Chondrocyte (in vitro differentiated cells): ENCODE measurements at regions not wholly inside any gene's neighbourhood (a gene's known extent, or its start where the extent isn't known, plus 50 kb on each side); places are given as distances from the start of the nearest gene placed in this dataset.
"Not testable (repeated sequence)": the region's sequence is repeated elsewhere in the genome, so short reads cannot be mapped to it uniquely, and the experiment has no call there.

Experiments used
- DNase-seq: peaks from one replicate; pipeline ENCODE4 v3.0.0; 2021; ENCODE audit warnings: mixed read lengths, low spot score
- H3K27ac Mint-ChIP-seq: one replicate; pipeline ENCODE4 v1.8.0; 2021; ENCODE audit warnings: mild to moderate bottlenecking, moderate library complexity, mixed read lengths; ENCODE audit not compliant: unreplicated experiment
- H3K27me3 Mint-ChIP-seq: 2 replicates; pipeline ENCODE4 v1.8.0; 2021; ENCODE audit warnings: low read depth, mixed read lengths
- H3K36me3 Mint-ChIP-seq: 2 replicates; pipeline ENCODE4 v1.8.0; 2021; ENCODE audit warnings: low read depth, mixed read lengths
- H3K4me1 Mint-ChIP-seq: 2 replicates; pipeline ENCODE4 v1.8.0; 2021; ENCODE audit warnings: low read depth, mild to moderate bottlenecking, mixed read lengths
- H3K4me3 Mint-ChIP-seq: one replicate; pipeline ENCODE4 v1.8.0; 2021; ENCODE audit warnings: mild to moderate bottlenecking, moderate library complexity, mixed read lengths; ENCODE audit not compliant: unreplicated experiment
- H3K9me3 Mint-ChIP-seq: 2 replicates; pipeline ENCODE4 v1.8.0; 2021; ENCODE audit warnings: low read depth, mixed read lengths
- TF ChIP-seq, protein P1 (sequence below): fragments of 200-600 bp; sonication (generic); IDR thresholded peaks from 2 replicates; pipeline ENCODE4 v1.5.0; 2021; ENCODE audit warnings: antibody characterized with exemption, mild to moderate bottlenecking, moderate library complexity

DNA sequence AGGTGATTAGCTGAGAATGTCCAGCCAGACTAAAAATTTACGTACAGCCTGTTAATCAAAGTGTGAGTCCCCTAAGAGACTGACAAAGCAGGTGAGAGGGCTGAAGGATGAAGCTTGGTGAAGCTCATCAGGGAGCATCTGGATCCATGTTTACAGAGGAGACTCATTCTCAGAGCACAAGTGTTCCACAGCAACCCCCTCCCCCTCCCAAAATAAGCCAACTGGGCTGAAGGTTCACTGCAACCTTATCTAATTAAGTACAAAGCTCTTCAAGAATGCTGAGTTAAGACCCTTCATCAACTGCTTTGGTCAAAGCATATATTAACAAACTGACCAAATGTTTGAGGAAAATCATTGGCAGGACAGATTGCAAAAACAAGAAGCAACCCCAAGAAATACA, 262.6 kb upstream of the ZNF385D start:
- Mint-ChIP-seq H3K4me1 (no peaks in the 10 kb centered on the region), H3K9me3 (no peaks in the 10 kb centered on the region), H3K4me3 (no peak overlapping the region), H3K27ac (no peak overlapping the region), H3K27me3 (peaks cover 8% of the 10 kb centered on the region), H3K36me3 (no peaks in the 10 kb centered on the region)
- TF ChIP-seq, protein P1, sequence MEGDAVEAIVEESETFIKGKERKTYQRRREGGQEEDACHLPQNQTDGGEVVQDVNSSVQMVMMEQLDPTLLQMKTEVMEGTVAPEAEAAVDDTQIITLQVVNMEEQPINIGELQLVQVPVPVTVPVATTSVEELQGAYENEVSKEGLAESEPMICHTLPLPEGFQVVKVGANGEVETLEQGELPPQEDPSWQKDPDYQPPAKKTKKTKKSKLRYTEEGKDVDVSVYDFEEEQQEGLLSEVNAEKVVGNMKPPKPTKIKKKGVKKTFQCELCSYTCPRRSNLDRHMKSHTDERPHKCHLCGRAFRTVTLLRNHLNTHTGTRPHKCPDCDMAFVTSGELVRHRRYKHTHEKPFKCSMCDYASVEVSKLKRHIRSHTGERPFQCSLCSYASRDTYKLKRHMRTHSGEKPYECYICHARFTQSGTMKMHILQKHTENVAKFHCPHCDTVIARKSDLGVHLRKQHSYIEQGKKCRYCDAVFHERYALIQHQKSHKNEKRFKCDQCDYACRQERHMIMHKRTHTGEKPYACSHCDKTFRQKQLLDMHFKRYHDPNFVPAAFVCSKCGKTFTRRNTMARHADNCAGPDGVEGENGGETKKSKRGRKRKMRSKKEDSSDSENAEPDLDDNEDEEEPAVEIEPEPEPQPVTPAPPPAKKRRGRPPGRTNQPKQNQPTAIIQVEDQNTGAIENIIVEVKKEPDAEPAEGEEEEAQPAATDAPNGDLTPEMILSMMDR: no peak
- no peak for DNase-seq

DNA sequence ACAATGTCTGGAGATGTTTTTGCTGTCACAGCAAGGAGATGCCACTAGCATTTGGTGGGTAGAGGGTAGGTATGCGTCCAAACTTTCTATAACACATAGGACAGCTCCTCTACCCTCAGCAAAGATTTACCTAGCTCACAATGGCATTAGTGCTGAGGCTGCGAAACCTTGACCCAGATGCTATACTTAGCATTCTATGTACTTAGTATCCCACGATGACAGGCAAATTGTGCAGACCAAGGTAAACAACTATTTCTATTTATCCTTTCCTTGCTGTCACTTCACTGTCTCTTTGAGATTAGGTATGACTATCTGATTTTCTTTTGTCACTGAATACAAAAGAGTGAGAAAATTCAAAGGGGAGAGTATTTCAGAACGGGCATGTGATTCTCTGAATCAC, 265.2 kb upstream of the ZNF385D start:
- H3K27ac Mint-ChIP-seq: no peak overlapping the region
- TF ChIP-seq, protein P1: no peak
- no peaks in the 10 kb centered on the region for H3K4me1 Mint-ChIP-seq
- peaks cover 7% of the 10 kb centered on the region for H3K9me3 Mint-ChIP-seq
- DNase-seq: no peak
- H3K27me3 Mint-ChIP-seq: peaks cover 8% of the 10 kb centered on the region
- H3K36me3 Mint-ChIP-seq: no peaks in the 10 kb centered on the region
- H3K4me3 Mint-ChIP-seq: no peak overlapping the region

DNA sequence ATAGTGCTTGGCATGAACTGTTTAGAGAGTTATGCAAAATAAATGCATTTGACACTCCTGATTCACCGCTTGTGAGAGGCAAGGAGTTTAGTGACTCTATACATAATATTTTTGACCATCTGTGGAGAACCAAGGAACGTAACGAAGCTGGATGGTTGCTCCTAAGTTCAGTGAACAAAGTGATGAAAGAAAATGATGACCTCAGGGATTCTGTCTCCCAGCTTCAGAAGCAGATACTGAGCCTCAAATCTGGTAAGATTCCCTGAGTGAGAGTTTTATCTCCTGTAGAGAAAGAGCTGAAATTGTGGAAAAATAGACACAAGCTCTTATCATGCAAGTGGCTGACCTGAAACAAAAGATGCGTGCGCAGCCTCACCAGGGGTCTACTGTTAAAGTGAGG, 273.6 kb upstream of the ZNF385D start:
- H3K36me3 Mint-ChIP-seq, H3K27me3 Mint-ChIP-seq, H3K27ac Mint-ChIP-seq, DNase-seq, H3K4me1 Mint-ChIP-seq, H3K4me3 Mint-ChIP-seq: not testable (repeated sequence)
- peaks cover 12% of the 10 kb centered on the region for H3K9me3 Mint-ChIP-seq

DNA sequence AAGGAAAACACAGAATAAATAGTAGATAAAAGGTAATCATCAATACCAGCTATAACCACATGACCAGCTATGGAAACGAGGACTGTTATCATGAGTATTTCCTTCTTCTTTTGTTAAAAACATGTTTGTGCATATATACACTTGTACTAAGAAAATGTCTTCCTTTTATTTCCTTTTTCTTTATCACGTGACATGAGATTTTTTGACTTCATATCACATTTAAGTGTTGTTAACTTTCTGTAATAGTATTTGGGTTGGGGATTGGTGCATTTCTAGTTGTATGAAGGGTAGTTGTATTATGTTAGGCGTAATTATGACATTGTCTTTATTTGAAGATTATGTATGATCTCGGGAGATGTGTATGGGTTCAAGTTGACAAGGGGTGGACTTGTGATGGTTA, 278.5 kb upstream of the ZNF385D start:
- peaks cover 2% of the 10 kb centered on the region for H3K27me3 Mint-ChIP-seq
- H3K4me1 Mint-ChIP-seq: no peaks in the 10 kb centered on the region
- H3K36me3 Mint-ChIP-seq: no peaks in the 10 kb centered on the region
- H3K4me3 Mint-ChIP-seq: no peak overlapping the region
- no peak overlapping the region for H3K27ac Mint-ChIP-seq
- TF ChIP-seq, protein P1: no peak
- DNase-seq: no peak
- peaks cover 6% of the 10 kb centered on the region for H3K9me3 Mint-ChIP-seq

DNA sequence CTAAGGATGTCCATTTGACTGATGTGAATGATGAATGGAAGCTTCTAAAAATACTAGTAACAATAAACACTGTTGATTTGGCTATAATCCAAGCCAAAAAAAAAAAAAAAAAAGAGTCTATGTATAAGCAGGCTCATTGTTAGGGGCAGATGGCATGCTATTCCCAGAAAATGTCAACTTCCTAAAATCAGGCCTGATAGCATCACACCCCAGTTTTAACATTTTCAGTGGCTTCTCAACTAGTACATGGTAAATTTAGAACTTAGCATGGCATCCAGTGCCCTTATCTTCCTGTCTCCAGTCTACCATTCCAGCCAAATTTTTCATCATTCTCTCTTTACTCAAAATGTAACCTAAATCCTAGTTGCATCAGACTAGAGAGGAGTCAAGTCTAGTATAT, 288.2 kb upstream of the ZNF385D start:
- Mint-ChIP-seq H3K4me1 (no peaks in the 10 kb centered on the region), H3K4me3 (no peak overlapping the region), H3K36me3 (no peaks in the 10 kb centered on the region), H3K27ac (no peak overlapping the region), H3K9me3 (no peaks in the 10 kb centered on the region), H3K27me3 (peaks cover 6% of the 10 kb centered on the region)
- TF ChIP-seq, protein P1: no peak
- no peak for DNase-seq

DNA sequence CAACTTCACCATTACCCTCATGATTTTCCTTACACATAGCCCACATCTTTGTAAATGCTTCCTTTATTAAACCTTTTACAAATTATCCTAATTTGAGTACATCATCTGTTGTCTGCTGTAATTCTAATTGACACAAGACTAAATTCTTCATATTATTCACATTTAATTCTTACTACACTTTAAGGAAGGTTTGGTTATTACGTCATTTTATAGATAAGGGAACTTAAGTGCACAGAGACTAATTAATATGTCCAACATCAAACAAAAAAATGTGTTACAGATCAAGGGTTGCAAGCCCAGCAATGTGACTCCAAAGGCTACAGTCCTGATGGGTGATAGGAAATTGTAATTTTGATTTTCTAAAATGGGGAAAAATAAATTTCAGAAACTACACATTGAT, 289.1 kb upstream of the ZNF385D start:
- Mint-ChIP-seq H3K4me1 (no peaks in the 10 kb centered on the region), H3K36me3 (no peaks in the 10 kb centered on the region), H3K27me3 (peaks cover 6% of the 10 kb centered on the region), H3K4me3 (no peak overlapping the region), H3K9me3 (no peaks in the 10 kb centered on the region), H3K27ac (no peak overlapping the region)
- no peak for DNase-seq
- TF ChIP-seq, protein P1: no peak
